ENCODE measurements at regions not wholly inside any gene's neighbourhood (a gene's known extent, or its start where the extent isn't known, plus 50 kb on each side); places are given as distances from the start of the nearest gene placed in this dataset.

GRCh38 chr12:71268598-71269280, 110.9 kb upstream of the TSPAN8 start (continued):
- no peak for TF ChIP-seq TSHZ1 (CRISPR knock-in tag; IDR thresholded peaks at IDR 0.05)
- no peak for TF ChIP-seq TAF15 (IDR thresholded peaks at IDR 0.05; ENCODE audit: low read depth, low read length)
- TF ChIP-seq RUNX1 (IDR thresholded peaks at IDR 0.05; ENCODE audit: low read depth) = no peak
- peak; percentile 92 for TF ChIP-seq ARID1B (IDR thresholded peaks at IDR 0.05)
- TF ChIP-seq RBM22 (IDR thresholded peaks at IDR 0.05; ENCODE audit: low read depth, low read length, poor library complexity, severe bottlenecking) = no peak
- peak; percentile 29; the same call in 1 of the 2 replicates for TF ChIP-seq NFIC (IDR thresholded peaks at IDR 0.05)
- TF ChIP-seq MYBL2 (IDR thresholded peaks at IDR 0.05; ENCODE audit: low read depth) = no peak
- TF ChIP-seq MYBL2 (CRISPR knock-in tag; IDR thresholded peaks at IDR 0.05; ENCODE audit: borderline replicate concordance) = no peak
- TF ChIP-seq REST (IDR thresholded peaks at IDR 0.05; ENCODE audit: borderline replicate concordance) = no peak
- no peak for TF ChIP-seq REST (CRISPR knock-in tag; IDR thresholded peaks at IDR 0.05; ENCODE audit: low read depth)
- peak; percentile 53 for TF ChIP-seq PKNOX1 (IDR thresholded peaks at IDR 0.05)
- no peak for TF ChIP-seq PATZ1 (CRISPR knock-in tag; IDR thresholded peaks at IDR 0.05; ENCODE audit: borderline replicate concordance)
